ENCODE measurements at regions not wholly inside any gene's neighbourhood (a gene's known extent, or its start where the extent isn't known, plus 50 kb on each side); places are given as distances from the start of the nearest gene placed in this dataset.

DNA sequence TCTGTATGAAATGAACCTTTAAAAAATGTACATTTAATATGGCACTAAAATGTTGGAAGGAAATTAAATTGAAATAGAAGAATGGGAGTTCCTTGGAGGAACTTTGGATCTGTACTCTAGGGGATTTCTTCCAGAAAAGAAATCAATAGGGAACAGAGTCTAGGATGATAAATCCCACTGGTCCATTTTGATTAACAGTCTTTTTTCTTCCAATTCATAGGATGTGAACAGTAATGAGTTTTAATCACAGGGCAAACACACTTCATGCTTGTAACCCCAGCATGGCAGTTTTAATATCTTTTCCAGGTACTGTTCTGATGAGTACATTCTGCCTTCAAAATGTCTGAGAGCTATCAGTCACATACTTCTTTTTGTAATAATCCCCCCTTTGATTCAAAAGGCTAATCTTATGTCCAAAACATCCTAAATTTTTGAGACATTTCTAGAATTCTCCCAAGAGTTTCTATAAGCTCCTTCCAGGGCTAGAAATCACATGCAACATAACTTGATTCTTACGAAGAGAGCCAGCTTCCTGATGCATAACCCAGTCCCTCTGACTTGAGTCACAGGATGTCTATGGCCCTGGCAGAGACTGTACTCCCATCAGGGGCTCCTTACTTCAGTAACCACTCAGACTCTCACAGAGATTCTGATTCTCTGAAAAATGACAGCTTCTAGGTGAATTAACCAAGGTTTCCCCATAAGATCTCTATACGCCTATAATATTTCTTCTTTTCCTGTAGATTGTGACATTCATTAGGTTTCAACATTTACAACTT, 112.9 kb downstream of the SLC36A4 start:
- no peak for DNase-seq
- no peak overlapping the region for H3K27ac ChIP-seq (ENCODE audit: low read depth in 1 of 3, low read length in 2 of 3)
- no peaks in the 10 kb centered on the region for H3K27me3 ChIP-seq (ENCODE audit: control insufficient read depth in 3 of 3, insufficient read depth in 3 of 3, low read length in 3 of 3)
- 74 to 84% (median 79%) methylated on average over 2 of the region's 2 CpGs for WGBS, 3 donors
- no peaks in the 10 kb centered on the region for H3K9me3 ChIP-seq (ENCODE audit: control insufficient read depth in 2 of 2, insufficient read depth in 1 of 2, low read depth in 1 of 2, low read length in 1 of 2)
- FAIRE-seq, result no peak
- H3K36me3 ChIP-seq (ENCODE audit: control insufficient read depth in 3 of 3, insufficient read depth in 2 of 3, low read depth in 1 of 3, low read length in 3 of 3), result no peaks in the 10 kb centered on the region
- H3K4me3 ChIP-seq (ENCODE audit: low read depth in 1 of 3, low read length in 3 of 3), result no peak overlapping the region
- H3K4me1 ChIP-seq (ENCODE audit: control insufficient read depth in 3 of 3, insufficient read depth in 2 of 3, low read depth in 1 of 3, low read length in 2 of 3), result no peaks in the 10 kb centered on the region

DNA sequence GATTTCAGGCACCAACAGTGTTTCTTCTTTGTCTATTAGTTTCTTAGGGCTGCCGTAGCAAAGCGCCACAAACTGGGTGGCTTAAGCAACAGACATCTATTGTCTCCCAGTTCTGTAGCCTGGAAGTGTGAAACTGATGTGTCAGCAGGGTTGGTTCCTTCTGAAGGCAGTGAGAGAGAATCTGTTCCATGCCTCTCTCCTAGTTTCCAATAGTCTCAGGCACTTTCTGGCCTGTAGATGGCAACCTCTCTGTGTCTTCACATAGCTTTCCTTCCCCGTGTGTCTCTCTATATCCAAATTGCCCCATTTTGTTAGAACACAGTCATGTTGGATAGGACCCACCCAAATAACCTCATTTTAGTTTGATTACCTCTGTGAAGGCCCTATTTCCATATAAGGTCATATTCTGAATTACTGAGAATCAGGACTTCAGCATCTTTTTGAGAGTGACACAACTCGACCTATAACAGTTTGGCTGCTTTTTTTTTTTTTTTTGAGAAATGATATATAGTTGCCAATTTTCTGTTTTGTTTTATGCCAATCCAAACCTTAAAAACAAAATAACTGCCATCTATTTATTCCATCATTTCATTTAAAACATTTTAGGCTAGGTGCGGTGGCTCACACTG, 108.2 kb downstream of the SLC36A4 start:
- Histone ChIP-seq H3K36me3 (ENCODE audit: control insufficient read depth in 3 of 3, insufficient read depth in 2 of 3, low read depth in 1 of 3, low read length in 3 of 3) (no peaks in the 10 kb centered on the region), H3K27me3 (ENCODE audit: control insufficient read depth in 3 of 3, insufficient read depth in 3 of 3, low read length in 3 of 3) (no peaks in the 10 kb centered on the region), H3K4me1 (ENCODE audit: control insufficient read depth in 3 of 3, insufficient read depth in 2 of 3, low read depth in 1 of 3, low read length in 2 of 3) (no peaks in the 10 kb centered on the region), H3K27ac (ENCODE audit: low read depth in 1 of 3, low read length in 2 of 3) (no peak overlapping the region), H3K4me3 (ENCODE audit: low read depth in 1 of 3, low read length in 3 of 3) (no peak overlapping the region), H3K9me3 (ENCODE audit: control insufficient read depth in 2 of 2, insufficient read depth in 1 of 2, low read depth in 1 of 2, low read length in 1 of 2) (no peaks in the 10 kb centered on the region)
- 53 to 64% (median 54%) methylated on average over 5 of the region's 5 CpGs for WGBS, 3 donors
- DNase-seq, result peak; percentile 15 to 46
- FAIRE-seq, result no peak
